ENCODE measurements at regions not wholly inside any gene's neighbourhood (a gene's known extent, or its start where the extent isn't known, plus 50 kb on each side); places are given as distances from the start of the nearest gene placed in this dataset.

GRCh38 chr1:218553197-218553596 is 208.1 kb downstream of the TGFB2 start:
- H2AFZ ChIP-seq (ENCODE audit: insufficient read depth, low read depth, low read length, poor library complexity, severe bottlenecking) = no peak overlapping the region
- WGBS (ENCODE audit: insufficient coverage) = 100% methylated on average over 1 of the region's 2 CpGs
- H3K4me3 ChIP-seq (replicated peaks in 1 of 3; ENCODE audit: low read depth in 2 of 3, low read length in 3 of 3) = no peak overlapping the region
- peaks cover 0 to 8% (median 0%) of the 10 kb centered on the region in 7 donors for H3K9me3 Mint-ChIP-seq
- no peaks in the 10 kb centered on the region for H3K27me3 Mint-ChIP-seq (ENCODE audit: low read depth in 3 of 3)
- H3K9ac ChIP-seq (ENCODE audit: insufficient read depth, low read length, poor library complexity, severe bottlenecking) = no peak overlapping the region
- H3K79me2 ChIP-seq (ENCODE audit: insufficient read depth, low read length) = no peaks in the 10 kb centered on the region
- intact Hi-C loops (cut with micrococcal nuclease) = no loop called here
- no peaks in the 10 kb centered on the region for H3K4me1 ChIP-seq (ENCODE audit: control insufficient read depth in 1 of 2, insufficient read depth in 2 of 2, low read length in 2 of 2)
- no peak overlapping the region for H3K4me3 Mint-ChIP-seq
- no peak overlapping the region for H3K27ac ChIP-seq (ENCODE audit: low read depth in 1 of 2, low read length in 2 of 2)
- no peaks in the 10 kb centered on the region for H3K9me3 ChIP-seq (replicated peaks in 1 of 2; ENCODE audit: control insufficient read depth in 1 of 2, insufficient read depth in 1 of 2, low read length in 2 of 2)
- DNase-seq = no peak
- no peak for TF ChIP-seq CTCF (IDR thresholded peaks at IDR 0.05)
- H3K4me1 Mint-ChIP-seq = no peaks in the 10 kb centered on the region
- no peak overlapping the region for H3K4me2 ChIP-seq (replicated peaks; ENCODE audit: extremely low read depth, low read length, poor library complexity, severe bottlenecking)
- no peaks in the 10 kb centered on the region for H3K36me3 Mint-ChIP-seq
- no peaks in the 10 kb centered on the region for H3K27me3 ChIP-seq (ENCODE audit: control insufficient read depth in 2 of 2, insufficient read depth in 2 of 2, low read length in 2 of 2)
- H4K20me1 ChIP-seq (ENCODE audit: insufficient read depth, low read length) = no peaks in the 10 kb centered on the region
- H3K36me3 ChIP-seq (replicated peaks in 1 of 2; ENCODE audit: control insufficient read depth in 1 of 2, insufficient read depth in 2 of 2, low read length in 2 of 2) = no peaks in the 10 kb centered on the region
- no peak overlapping the region for H3K27ac Mint-ChIP-seq

- H3K27me3 Mint-ChIP-seq (ENCODE audit: low read depth in 3 of 3) = no peaks in the 10 kb centered on the region
- no peak overlapping the region for H3K27ac Mint-ChIP-seq
- no peak overlapping the region for H3K4me3 Mint-ChIP-seq
- Histone ChIP-seq H4K20me1 (ENCODE audit: insufficient read depth, low read length) (no peaks in the 10 kb centered on the region), H3K4me3 (replicated peaks in 1 of 3; ENCODE audit: low read depth in 2 of 3, low read length in 3 of 3) (no peak overlapping the region), H3K4me1 (ENCODE audit: control insufficient read depth in 1 of 2, insufficient read depth in 2 of 2, low read length in 2 of 2) (no peaks in the 10 kb centered on the region), H3K27me3 (ENCODE audit: control insufficient read depth in 2 of 2, insufficient read depth in 2 of 2, low read length in 2 of 2) (no peaks in the 10 kb centered on the region), H3K4me2 (replicated peaks; ENCODE audit: extremely low read depth, low read length, poor library complexity, severe bottlenecking) (no peak overlapping the region), H2AFZ (ENCODE audit: insufficient read depth, low read depth, low read length, poor library complexity, severe bottlenecking) (no peak overlapping the region), H3K9ac (ENCODE audit: insufficient read depth, low read length, poor library complexity, severe bottlenecking) (no peak overlapping the region), H3K79me2 (ENCODE audit: insufficient read depth, low read length) (no peaks in the 10 kb centered on the region), H3K9me3 (replicated peaks in 1 of 2; ENCODE audit: control insufficient read depth in 1 of 2, insufficient read depth in 1 of 2, low read length in 2 of 2) (no peaks in the 10 kb centered on the region), H3K27ac (ENCODE audit: low read depth in 1 of 2, low read length in 2 of 2) (no peak overlapping the region), H3K36me3 (replicated peaks in 1 of 2; ENCODE audit: control insufficient read depth in 1 of 2, insufficient read depth in 2 of 2, low read length in 2 of 2) (no peaks in the 10 kb centered on the region)
- peaks cover 0 to 8% (median 0%) of the 10 kb centered on the region in 7 donors for H3K9me3 Mint-ChIP-seq
- intact Hi-C loops (cut with micrococcal nuclease) = no loop called here
- H3K36me3 Mint-ChIP-seq = no peaks in the 10 kb centered on the region
- DNase-seq = no peak
- no peaks in the 10 kb centered on the region for H3K4me1 Mint-ChIP-seq
- no peak for TF ChIP-seq CTCF (IDR thresholded peaks at IDR 0.05)
These were observed 210.9 kb downstream of the TGFB2 start for GRCh38 chr1:218556016-218556415.
